Brain pericyte (primary cell): ENCODE measurements at regions not wholly inside any gene's neighbourhood (a gene's known extent, or its start where the extent isn't known, plus 50 kb on each side); places are given as distances from the start of the nearest gene placed in this dataset.

Experiments used
- DNase-seq: peaks from one replicate; pipeline ENCODE4 v3.0.0-alpha.2; 2012; ENCODE audit warnings: low read depth, low spot score

DNA sequence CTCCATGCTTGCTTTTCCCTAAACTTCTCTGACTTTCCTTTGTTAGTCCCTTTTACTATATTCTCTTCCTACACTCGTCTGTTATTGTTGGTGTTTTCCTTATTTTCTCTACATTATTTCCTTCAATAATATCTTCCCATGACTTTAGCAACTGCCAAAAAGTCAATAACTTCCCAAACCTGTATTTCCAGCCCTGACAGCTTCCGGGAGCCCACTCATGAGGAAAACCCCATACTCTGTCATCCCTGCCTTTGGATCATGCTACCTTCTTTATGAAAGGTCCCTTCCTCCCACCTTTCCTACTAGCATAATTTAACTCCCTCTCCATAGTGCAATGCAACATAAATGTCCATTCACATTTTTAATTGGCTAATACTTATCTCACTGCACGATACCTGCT lies 144.0 kb upstream of the CDH6 start:
- DNase-seq: no peak

DNA sequence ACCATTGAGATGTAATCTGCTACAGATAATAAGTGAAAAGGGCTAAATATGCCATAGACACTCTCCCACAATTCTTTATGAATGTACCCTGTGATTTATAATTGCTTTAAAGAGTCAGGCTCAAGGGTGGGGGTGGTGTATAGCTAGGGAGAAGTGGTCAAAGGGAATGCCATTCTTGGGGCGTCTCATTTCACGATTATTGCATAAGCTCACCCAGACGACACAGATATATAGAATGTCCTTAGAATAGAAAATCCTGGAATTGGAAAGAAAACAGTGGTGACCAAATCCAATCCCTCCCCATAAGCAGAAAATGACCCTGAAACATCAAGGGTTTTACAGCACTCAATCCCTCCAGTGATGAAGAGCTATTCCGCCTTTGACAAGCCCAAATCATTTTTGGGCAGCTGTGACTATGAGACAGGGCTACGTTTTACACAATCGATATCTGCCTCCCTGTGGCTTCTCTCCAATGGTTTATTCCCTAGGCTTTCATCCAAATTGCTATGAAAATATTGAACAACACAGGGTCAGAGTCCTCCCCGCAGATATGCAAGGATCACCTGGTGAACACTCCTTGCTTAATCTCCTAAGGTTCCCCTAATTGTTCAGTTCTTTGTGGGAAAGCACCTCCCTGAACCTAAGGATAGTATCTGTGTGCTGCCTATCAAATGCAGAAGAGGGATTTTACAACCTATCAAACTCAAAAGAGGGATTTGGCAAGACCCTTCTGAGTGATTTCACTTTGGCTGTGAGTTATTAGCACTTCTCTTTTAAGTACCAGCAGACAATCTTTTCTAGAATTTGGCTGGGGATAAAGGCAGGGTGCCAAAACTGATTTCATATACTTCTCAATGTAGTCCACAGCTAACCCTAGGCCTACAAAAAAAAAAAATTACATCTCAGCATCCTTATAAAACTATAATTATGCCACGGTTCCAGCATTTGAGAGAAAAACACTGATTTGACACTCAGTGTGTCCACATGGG lies 144.9 kb upstream of the CDH6 start:
- no peak for DNase-seq

DNA sequence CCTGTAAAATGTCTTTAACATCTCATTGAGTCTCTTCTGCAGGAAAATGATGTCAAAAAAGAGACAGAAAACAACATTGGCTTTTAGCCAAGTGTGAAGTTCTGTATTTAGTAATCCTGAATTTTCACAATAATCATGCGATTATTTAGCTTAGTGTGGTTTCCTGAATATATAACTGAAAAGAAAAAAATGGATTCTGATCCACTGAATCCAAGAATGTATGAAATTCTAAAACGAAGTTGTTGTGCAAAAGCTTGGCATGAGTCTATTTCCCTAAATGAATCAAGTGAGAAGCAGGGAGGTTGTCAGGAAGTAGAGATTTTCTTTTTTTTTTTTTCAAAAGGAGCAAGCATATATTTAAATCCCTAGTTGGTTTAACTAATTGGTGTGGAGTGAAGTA lies 145.9 kb upstream of the CDH6 start:
- no peak for DNase-seq

DNA sequence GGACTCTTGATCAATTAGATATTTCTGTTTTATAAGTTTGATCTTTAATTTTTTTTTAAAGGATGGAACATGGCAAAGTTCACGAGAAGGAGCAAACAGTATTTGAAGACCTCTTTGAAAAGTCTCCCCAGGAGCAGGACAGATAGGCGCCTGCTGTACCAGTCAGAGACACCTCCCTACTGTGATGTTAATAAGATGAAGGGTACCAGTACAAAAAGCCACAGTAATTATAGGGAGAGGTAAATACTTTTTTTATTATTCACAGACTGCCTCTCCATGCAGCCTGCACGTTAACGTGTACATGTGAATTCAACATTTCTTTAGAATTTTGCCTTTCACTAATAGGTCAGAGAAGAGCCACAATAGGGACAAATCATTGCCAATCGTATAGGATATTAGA lies 146.5 kb upstream of the CDH6 start:
- no peak for DNase-seq

DNA sequence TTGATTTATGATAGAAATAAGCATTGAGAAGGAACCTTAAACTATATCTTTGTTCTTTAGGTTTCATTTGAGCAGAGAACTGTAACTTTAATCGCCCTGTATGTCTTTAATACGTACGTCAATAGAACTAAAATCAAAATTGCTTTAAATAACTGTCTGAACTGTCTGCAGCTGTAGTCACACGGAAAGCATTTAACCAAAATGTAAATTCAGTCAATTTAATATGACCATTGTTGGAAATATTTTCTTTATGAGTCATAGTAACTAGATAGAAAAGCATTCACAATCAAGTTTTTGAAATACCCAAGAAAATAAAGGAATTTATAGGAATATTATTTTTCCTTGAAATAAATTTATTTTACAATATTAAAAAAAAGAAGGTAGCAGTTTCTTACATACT lies 157.1 kb upstream of the CDH6 start:
- peak; percentile 13 for DNase-seq

DNA sequence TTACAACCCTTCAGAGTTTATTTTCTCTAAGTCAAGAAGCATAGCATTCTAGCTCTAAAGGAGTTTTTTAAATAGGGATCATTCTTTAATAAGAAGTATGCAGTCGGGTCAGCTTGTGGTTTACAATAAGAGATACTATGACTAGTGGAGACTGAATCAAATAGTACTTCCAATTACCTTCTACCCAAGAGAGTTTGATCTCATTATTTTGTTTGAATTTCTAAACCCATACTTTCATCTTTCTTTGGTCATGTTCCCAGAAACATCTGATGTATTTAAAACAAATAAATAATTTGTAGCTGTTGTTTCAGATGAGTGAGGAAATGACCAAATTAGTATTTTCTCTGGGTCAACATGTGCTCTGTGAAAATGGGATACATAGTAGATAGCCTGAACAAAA lies 160.2 kb upstream of the CDH6 start:
- DNase-seq: peak; percentile 47

DNA sequence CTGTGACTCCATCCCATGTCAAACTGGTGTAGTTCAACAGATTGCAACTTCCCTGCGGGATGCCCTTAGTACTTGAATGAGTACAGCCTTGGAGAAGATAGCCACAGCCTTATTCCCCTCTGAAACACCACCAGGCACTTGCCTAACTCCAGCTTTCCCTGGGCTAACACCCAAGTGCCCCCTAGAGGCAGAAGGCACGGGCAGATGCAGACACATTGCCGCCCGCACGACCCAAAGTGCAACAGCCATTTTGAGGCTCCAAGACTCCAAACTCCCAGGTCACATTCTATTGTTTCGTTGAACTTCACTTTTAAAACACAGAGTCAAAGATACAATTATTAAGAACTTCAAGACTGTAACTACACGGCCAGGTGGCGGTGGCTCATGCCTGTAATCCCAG lies 163.6 kb upstream of the CDH6 start:
- DNase-seq: no peak

DNA sequence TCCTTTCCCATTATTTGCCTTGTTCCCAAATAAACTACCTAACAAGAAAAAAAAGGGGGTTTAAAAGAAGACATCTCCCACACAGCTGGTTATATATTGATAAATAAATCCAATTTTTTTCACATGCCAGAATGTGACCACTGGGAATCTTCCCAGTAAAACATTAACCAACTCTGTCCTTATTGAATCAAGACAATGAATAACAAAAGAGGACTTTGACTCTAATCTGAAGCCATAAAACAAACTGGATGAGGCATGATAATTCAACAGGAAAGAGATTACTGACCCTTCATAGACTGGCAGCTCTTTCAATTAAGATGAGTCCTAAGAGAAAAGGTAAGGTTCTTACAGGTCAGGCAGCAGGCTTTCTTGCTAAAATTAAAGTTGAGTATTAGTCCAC lies 165.8 kb upstream of the CDH6 start:
- no peak for DNase-seq

DNA sequence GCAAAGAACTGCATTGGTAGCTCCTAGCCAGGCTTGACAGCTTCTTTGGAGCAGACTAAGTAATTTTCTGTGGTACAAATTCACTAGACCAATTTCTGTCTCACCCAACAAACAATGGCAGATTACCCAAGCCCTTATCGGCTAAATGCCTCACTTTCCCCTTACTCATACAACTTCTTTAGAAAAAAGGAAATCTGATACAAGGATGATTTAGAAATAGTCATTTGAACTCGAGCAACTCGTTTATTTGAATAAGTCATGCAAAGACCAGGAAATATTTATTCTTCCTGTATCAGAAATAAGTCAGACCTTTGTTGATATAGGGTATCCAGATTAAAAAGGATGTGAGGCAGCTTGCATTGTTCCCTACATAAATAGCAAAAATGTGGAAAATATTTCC lies 170.4 kb upstream of the CDH6 start:
- no peak for DNase-seq

DNA sequence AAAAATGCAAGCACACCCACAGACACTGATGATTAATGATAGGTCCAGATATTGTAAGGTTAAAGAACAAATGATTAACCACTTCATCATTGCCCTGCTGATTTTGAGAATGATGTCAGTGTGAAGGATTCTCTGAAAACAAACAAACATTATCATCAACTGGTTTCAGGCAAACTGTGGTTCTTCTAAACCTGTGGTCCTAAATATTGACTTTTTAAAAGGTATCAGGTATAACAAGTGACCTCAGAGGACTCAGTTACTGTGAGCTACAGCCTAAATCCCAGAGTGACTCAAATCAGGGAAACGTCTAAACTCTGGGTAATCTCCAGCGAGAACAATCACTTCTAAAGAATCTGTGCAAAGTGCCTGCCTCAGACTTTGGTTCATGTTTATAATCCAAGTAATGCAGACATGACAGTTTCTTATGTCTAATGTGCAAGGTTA lies 172.3 kb upstream of the CDH6 start:
- DNase-seq: no peak

DNA sequence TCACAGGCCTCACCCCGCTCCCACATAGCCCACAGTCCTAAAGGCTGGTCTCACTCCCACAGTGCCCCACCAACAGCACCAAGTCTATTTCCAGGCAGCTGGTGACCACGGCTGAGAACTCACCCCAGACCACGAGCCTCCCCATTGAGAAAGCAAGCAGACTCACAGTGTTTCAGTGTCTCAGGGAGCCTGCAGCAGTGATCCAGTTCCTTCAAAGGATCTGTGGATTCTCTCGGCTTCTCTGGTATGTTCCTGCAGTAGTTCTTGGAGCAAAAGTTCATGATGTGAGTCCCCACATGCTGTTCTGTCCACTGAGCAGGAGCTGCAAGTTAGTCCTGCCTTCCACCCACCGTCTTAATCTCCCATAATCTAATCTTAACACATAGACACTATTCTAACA lies 185.3 kb upstream of the CDH6 start:
- DNase-seq: no peak

DNA sequence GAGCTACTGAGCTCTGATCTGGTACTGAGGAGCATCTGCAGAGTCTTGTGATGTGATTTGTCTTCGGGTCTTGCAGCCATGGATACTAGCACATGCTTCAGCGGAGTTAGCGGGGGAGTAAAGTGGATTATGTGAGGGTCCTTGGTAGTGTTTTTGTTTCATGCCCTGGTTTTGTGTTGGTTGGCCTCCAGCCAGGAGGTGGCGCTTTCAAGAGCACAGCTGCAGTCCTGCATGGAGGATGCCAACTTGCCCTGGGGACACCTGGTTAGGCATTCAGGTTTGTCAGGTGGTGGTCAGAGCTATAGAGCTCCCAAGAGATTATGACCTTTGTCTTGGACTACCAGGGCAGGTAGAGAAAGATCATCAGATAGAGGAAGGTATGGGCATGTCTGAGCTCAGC lies 185.8 kb upstream of the CDH6 start:
- no peak for DNase-seq

DNA sequence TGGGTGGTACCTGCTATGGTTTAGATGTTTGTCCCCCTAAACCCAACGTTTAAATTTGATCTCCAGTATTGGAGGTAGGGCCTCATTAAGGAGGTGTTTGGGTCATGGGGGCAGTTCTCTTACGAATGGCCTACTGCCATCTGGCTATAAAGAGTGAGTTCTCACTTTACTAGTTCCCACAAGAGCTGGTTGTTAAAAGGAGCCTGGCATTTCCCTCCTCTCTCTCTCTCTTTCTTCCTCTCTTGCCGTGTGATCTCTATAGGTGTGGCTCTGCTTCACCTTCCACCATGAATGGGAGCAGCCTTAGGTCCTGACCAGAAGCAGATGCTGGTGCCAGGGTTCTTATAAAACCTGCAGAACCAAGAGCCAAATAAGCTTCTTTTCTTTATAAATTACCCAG lies 193.2 kb upstream of the CDH6 start:
- DNase-seq: no peak

DNA sequence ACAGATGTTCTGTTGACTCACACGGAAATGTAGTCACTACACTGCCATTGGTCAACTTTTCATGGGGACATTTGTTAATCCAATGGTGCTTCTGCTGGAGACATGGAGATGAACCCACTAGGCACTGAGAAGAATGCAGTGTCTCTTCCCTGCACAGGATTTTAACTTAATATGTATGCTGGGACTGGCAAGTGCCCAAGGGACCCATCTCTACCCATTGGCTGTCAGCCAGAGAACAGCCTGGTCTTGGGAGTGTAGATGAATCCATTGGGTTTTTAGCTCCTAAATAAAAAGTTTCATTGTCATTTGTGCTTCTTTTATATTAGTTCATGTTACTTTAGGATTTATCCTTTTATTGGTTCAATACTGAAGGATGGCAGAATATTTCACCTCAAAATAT lies 195.8 kb upstream of the CDH6 start:
- no peak for DNase-seq

DNA sequence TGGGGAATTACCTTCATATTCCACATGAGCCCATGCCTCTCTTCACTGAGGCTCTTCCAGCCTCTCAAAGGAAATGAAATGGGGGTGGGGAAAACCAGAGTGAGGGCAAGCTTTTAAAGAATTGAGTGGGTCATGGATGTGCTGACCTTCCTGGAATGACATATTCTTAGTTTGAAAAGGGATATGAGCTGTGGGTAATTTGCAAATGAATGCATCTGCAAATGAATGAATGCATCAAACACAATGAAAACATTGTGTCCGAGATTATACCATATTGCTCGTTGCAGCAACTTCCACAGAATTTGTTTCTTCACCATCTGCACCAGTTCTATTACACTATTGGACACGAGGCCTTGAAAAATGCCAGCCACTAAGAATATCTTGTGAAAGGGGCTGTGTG lies 198.6 kb upstream of the CDH6 start:
- no peak for DNase-seq

DNA sequence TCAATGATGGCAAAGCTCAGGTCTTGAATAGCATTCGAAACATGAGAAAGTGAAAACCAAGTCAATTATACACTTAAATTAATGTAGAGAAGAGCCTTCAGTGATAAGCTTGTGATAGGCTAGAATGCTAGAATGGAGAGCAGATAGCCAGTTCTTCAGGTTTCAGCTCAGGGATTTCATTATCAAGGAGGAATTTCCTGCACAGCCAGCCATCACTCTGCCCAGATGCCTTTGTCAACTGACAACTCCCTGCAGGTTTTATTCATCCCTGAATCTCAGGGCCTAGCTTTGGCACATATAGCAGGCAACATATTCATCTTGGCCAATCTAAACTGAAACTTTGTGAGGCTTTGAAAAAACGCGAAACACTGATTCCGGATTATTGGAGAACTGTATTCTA lies 199.3 kb upstream of the CDH6 start:
- DNase-seq: no peak

DNA sequence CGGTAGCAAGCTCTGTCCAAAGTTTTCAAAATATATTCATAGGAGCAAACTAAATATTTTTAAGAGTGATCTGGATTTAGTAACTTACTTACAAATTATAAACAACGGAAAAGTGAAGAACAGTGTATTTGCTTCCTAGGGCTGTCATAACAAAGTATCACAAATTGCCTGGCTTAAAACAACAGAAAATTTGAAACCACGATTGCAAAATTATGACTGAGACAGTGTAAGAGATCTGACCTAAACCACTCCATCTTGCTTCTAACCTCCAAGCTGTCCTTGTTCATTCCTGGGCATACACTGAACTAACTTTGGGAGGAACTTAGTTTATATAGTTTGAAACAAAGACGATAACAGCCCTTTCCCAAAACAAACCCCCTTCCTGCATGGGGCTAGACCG lies 202.0 kb upstream of the CDH6 start:
- DNase-seq: peak; percentile 50

DNA sequence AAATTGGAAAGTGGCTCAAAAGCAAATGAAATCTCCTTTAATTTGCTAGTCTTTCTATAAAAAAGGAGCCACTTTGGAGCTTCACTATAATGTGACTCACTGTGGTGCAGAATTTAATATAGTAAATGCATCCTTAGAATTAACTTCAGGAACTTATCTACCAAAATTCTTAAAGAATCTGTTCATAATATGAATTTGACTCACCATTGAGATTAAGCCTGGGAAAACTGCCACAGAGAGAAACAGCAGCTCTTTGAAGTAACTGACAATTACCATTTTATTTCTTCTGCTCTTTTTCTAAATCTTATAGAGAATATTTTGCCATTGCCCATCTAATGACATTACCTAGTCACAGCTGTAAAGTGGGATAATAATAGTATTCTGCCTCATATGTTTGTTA lies 211.9 kb upstream of the CDH6 start:
- no peak for DNase-seq

DNA sequence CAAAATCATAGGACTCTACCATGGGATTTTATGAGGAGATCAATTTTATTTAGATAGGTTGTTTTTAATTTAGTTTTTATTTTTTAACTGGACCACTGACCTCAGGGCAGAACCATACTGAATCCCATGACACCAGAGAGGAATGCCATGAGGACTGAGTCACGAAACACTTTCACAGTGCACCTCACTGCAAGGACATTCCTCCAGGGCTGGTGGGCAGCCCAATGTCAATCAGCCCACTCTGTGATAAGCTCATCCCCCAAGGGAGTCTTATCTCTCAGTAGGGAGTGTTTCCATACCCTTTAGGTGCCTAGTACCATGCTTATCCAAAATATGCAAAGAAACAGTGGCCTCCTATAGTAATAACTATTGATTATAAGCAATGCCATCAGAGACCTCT lies 224.5 kb upstream of the CDH6 start:
- no peak for DNase-seq

DNA sequence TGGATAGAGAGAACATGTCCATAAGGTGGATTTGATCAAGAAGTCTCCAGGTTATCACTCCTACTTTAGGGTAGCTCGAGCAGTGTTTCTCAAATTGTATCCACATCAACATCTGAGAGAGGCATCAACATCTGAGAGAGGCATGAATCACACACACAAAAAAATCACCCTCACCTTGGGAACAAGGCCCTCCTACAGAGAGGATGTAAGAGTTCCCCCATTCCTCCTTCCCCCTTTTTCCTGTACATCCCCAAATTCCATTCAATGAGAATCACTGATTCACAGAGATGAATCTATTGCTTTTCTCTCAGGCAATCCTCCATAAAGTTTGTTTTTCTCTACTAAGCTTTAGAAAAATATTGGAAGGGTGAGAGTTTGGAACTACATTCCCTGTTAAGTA lies 233.4 kb upstream of the CDH6 start:
- no peak for DNase-seq

DNA sequence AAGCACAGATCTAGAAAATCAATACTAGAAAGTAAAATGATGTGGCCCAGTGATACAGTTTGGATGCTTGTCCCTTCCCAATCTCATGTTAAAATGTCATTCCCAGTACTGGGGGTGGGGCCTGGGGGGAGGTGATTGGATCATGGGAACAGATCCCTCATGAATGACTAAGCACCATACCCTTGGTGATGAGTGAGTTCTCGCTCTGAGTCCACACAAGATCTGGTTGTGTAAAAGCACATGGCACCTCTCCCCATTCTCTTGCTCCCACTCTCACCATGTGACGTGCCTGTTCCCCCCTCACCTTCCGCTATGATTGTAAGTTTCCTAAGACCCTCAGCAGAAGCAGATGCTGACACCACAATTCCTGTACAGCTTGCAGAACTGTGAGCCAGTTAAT lies 234.2 kb upstream of the CDH6 start:
- no peak for DNase-seq

DNA sequence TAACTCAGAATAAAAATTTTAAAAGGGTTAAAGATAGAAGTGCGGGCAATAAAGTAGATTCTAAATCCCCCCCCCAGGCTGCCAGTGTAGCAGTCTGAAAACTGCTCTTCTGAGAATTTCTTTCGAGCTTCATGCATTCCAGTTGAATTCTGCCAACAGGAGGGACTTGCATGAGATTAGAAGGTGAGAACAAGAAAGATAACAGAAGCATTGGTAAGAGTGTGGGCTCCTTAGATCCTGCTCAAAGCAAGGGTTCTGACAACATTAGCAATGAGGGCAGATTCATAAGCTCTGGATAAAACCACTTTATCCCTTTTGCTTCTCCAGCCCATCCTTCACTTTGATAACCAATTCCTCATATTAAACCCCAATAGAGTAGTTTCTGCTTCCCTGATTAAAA lies 235.9 kb upstream of the CDH6 start:
- DNase-seq: no peak

DNA sequence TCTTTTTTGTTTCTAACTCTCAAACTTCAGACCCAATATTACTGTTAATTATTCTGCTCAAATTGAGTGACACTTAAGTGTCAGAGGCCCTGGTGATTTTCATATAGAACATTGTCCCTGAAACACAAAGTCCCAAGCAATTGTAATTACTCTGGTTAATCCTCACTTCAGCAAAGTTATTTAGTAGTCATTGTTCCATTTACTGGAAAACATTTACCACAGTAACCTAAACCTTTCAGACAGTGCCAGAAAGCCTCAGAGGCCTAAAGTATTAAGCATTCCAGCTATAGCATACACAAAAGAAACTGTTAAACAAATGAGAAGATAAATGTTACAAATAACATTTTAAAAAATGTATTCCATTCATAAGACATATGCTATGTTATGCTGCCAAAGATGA lies 237.2 kb upstream of the CDH6 start:
- no peak for DNase-seq

DNA sequence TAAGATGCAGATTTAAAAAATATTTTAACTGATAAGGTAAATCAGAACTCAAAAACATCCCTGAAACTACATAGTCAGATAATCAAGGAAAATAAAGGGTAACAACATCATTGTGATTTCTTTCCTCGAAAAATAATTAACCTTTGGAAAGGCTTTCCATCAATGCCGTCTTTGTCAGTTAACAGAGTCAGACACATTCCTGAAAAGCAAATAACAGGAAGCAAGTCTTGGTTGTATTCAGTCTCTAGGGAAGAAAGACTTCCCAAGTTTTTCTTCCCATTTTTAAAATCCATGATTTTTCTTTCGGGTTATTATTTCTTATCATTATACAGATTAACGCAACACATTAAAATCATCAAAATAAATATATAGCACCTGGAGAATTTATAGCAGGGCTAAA lies 256.4 kb upstream of the CDH6 start:
- DNase-seq: no peak
